ENCODE measurements at regions not wholly inside any gene's neighbourhood (a gene's known extent, or its start where the extent isn't known, plus 50 kb on each side); places are given as distances from the start of the nearest gene placed in this dataset.

DNA sequence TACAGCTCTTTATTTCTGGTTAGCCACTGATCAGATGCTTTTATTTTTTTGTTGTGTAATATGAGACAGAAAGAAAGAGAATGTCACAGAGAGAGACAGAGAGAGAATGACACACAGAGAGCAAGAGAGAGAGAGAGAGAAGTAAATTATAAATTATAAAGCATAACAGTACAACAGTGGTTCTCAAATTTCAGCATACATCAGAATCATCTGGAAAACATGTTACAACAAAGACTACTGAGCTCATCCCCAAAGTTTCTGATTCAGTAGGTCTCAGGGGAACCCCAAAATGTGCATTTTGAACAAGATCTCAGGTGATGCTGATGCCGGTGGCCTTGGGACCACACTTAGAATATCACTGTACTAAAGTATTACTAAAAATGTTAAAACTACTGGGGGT, 245.8 kb upstream of the DIAPH2 start:
- TF ChIP-seq, protein P1, sequence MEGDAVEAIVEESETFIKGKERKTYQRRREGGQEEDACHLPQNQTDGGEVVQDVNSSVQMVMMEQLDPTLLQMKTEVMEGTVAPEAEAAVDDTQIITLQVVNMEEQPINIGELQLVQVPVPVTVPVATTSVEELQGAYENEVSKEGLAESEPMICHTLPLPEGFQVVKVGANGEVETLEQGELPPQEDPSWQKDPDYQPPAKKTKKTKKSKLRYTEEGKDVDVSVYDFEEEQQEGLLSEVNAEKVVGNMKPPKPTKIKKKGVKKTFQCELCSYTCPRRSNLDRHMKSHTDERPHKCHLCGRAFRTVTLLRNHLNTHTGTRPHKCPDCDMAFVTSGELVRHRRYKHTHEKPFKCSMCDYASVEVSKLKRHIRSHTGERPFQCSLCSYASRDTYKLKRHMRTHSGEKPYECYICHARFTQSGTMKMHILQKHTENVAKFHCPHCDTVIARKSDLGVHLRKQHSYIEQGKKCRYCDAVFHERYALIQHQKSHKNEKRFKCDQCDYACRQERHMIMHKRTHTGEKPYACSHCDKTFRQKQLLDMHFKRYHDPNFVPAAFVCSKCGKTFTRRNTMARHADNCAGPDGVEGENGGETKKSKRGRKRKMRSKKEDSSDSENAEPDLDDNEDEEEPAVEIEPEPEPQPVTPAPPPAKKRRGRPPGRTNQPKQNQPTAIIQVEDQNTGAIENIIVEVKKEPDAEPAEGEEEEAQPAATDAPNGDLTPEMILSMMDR (optimal IDR thresholded peaks at IDR 0.05 in 1 of 3, IDR thresholded peaks at IDR 0.05 in 1 of 3, conservative IDR thresholded peaks at IDR 0.05 in 1 of 3; ENCODE audit: extremely low read depth in 1 of 3, insufficient read depth in 2 of 3, low read length in 3 of 3) = no peak
- no peak for TF ChIP-seq EZH2 (IDR thresholded peaks at IDR 0.05; ENCODE audit: low read length)

Measured in keratinocyte (primary cell).